Parathyroid adenoma (tissue), 2 donors: ENCODE measurements at regions not wholly inside any gene's neighbourhood (a gene's known extent, or its start where the extent isn't known, plus 50 kb on each side); places are given as distances from the start of the nearest gene placed in this dataset.

Source experiments
- H2AFZ ChIP-seq: fragments of 300-600 bp; sonication (generic); one replicate; pipeline ENCODE4 v1.7.0; 2017; ENCODE audit warnings: antibody characterized with exemption, mild to moderate bottlenecking
- H3K27ac ChIP-seq: fragments of 300-600 bp; sonication (generic); one replicate; pipeline ENCODE4 v1.7.0; 2017
- H3K27me3 ChIP-seq: fragments of 300-600 bp; sonication (generic); one replicate; pipeline ENCODE4 v1.7.0; 2017; ENCODE audit warnings: low read length; ENCODE audit not compliant: control insufficient read depth, insufficient read depth
- H3K36me3 ChIP-seq: fragments of 300-600 bp; sonication (generic); one replicate; pipeline ENCODE4 v1.7.0; 2017; ENCODE audit warnings: low read length; ENCODE audit not compliant: control insufficient read depth, insufficient read depth
- H3K4me1 ChIP-seq: fragments of 300-600 bp; sonication (generic); one replicate; pipeline ENCODE4 v1.7.0; 2017; ENCODE audit warnings: control low read depth
- H3K4me2 ChIP-seq: fragments of 300-600 bp; sonication (generic); one replicate; pipeline ENCODE4 v1.7.0; 2017; ENCODE audit warnings: low read length
- H3K4me3 ChIP-seq: fragments of 300-600 bp; sonication (generic); one replicate; pipeline ENCODE4 v1.7.0; 2017; ENCODE audit warnings: low read depth, low read length
- H3K79me2 ChIP-seq: fragments of 300-600 bp; sonication (generic); one replicate; pipeline ENCODE4 v1.7.0; 2017; ENCODE audit warnings: control low read depth
- H3K9ac ChIP-seq: fragments of 300-600 bp; sonication (generic); one replicate; pipeline ENCODE4 v1.7.0; 2017; ENCODE audit warnings: mild to moderate bottlenecking
- H3K9me3 ChIP-seq: fragments of 300-600 bp; sonication (generic); one replicate; pipeline ENCODE4 v1.7.0; 2017; ENCODE audit warnings: low read length; ENCODE audit not compliant: control insufficient read depth
- CTCF ChIP-seq: fragments of 300-600 bp; sonication (generic); IDR thresholded peaks from one replicate; pipeline ENCODE4 v1.7.0; 2017; ENCODE audit warnings: antibody characterized with exemption, mild to moderate bottlenecking
- donor health status: primary hyperparathyroidism.

- Histone ChIP-seq H3K27ac (no peak overlapping the region), H3K9ac (no peak overlapping the region)
- no peak for TF ChIP-seq CTCF
Observed at GRCh38 chr10:10209167-10209566, 808.5 kb upstream of the CELF2 start.

GRCh38 chr10:10211409-10211808, 806.3 kb upstream of the CELF2 start:
- H3K9me3 ChIP-seq = no peaks in the 10 kb centered on the region
- no peak overlapping the region for H2AFZ ChIP-seq
- H3K36me3 ChIP-seq = no peaks in the 10 kb centered on the region
- no peaks in the 10 kb centered on the region for H3K79me2 ChIP-seq
- no peak overlapping the region for H3K9ac ChIP-seq
- TF ChIP-seq CTCF = no peak
- no peaks in the 10 kb centered on the region for H3K4me1 ChIP-seq
- H3K27ac ChIP-seq = no peak overlapping the region
- no peak overlapping the region for H3K4me2 ChIP-seq
- H3K27me3 ChIP-seq = no peaks in the 10 kb centered on the region
- no peak overlapping the region for H3K4me3 ChIP-seq

More at GRCh38 chr10:10209167-10209566, 808.5 kb upstream of the CELF2 start:
- Histone ChIP-seq H3K27me3 (no peaks in the 10 kb centered on the region), H3K9me3 (no peaks in the 10 kb centered on the region), H3K4me2 (no peak overlapping the region), H3K4me3 (no peak overlapping the region), H3K79me2 (no peaks in the 10 kb centered on the region), H2AFZ (no peak overlapping the region), H3K4me1 (no peaks in the 10 kb centered on the region), H3K36me3 (no peaks in the 10 kb centered on the region)

- Histone ChIP-seq H3K79me2 (no peaks in the 10 kb centered on the region), H3K9me3 (no peaks in the 10 kb centered on the region)
- no peak for TF ChIP-seq CTCF
Observed at GRCh38 chr10:10213237-10213636, 804.4 kb upstream of the CELF2 start.

GRCh38 chr10:10222304-10222841, 795.3 kb upstream of the CELF2 start:
- TF ChIP-seq CTCF = no peak
- no peak overlapping the region for H2AFZ ChIP-seq

More at GRCh38 chr10:10213237-10213636, 804.4 kb upstream of the CELF2 start:
- Histone ChIP-seq H2AFZ (no peak overlapping the region), H3K36me3 (no peaks in the 10 kb centered on the region), H3K4me2 (no peak overlapping the region), H3K9ac (no peak overlapping the region), H3K27ac (no peak overlapping the region), H3K27me3 (no peaks in the 10 kb centered on the region), H3K4me1 (no peaks in the 10 kb centered on the region), H3K4me3 (no peak overlapping the region)

GRCh38 chr10:10223131-10223530, 794.5 kb upstream of the CELF2 start:
- Histone ChIP-seq H3K27me3 (no peaks in the 10 kb centered on the region), H3K4me2 (no peak overlapping the region), H2AFZ (no peak overlapping the region), H3K9ac (no peak overlapping the region), H3K79me2 (no peaks in the 10 kb centered on the region), H3K27ac (no peak overlapping the region), H3K4me3 (no peak overlapping the region), H3K4me1 (no peaks in the 10 kb centered on the region), H3K36me3 (no peaks in the 10 kb centered on the region), H3K9me3 (no peaks in the 10 kb centered on the region)
- no peak for TF ChIP-seq CTCF

More at GRCh38 chr10:10222304-10222841, 795.3 kb upstream of the CELF2 start:
- no peaks in the 10 kb centered on the region for H3K79me2 ChIP-seq
- no peaks in the 10 kb centered on the region for H3K9me3 ChIP-seq
- H3K4me2 ChIP-seq = no peak overlapping the region
- no peak overlapping the region for H3K4me3 ChIP-seq
- no peak overlapping the region for H3K27ac ChIP-seq
- no peak overlapping the region for H3K9ac ChIP-seq
- H3K4me1 ChIP-seq = no peaks in the 10 kb centered on the region
- no peaks in the 10 kb centered on the region for H3K36me3 ChIP-seq
- no peaks in the 10 kb centered on the region for H3K27me3 ChIP-seq
